Myocyte (in vitro differentiated cells): ENCODE measurements at regions not wholly inside any gene's neighbourhood (a gene's known extent, or its start where the extent isn't known, plus 50 kb on each side); places are given as distances from the start of the nearest gene placed in this dataset.
"Not testable (repeated sequence)": the region's sequence is repeated elsewhere in the genome, so short reads cannot be mapped to it uniquely, and the experiment has no call there.

Experiments
- DNase-seq: peaks from one replicate; pipeline ENCODE4 v3.0.0-alpha.2; 2012; ENCODE audit warnings: low read depth

- not testable (repeated sequence) for DNase-seq
Observed at GRCh38 chr7:125274742-125275141, 345.1 kb upstream of the POT1 start.

DNA sequence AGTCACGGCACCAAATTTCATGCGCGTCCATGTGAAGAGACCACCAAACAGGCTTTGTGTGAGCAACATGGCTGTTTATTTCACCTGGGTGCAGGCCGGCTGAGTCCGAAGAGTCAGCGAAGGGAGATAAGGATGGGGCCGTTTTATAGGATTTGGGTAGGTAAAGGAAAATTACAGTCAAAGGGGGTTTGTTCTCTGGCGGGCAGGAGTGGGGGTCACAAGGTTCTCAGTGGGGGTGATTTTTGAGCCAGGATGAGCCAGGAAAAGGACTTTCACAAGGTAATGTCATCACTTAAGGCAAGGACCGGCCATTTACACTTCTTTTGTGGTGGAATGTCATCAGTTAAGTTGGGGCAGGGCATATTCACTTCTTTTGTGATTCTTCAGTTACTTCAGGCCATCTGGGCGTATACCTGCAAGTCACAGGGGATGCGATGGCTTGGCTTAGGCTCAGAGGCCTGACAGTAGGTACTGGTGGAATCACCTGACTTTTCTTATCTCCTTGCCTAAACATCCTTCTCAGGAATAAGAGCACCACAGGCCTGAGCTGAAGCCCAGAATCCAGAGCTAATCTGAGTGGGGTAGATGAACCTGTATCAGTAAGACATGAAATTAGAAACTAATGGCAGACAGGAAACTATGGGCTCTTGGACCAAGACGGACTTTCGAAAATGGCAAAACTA is 334.7 kb upstream of the POT1 start:
- not testable (repeated sequence) for DNase-seq

DNA sequence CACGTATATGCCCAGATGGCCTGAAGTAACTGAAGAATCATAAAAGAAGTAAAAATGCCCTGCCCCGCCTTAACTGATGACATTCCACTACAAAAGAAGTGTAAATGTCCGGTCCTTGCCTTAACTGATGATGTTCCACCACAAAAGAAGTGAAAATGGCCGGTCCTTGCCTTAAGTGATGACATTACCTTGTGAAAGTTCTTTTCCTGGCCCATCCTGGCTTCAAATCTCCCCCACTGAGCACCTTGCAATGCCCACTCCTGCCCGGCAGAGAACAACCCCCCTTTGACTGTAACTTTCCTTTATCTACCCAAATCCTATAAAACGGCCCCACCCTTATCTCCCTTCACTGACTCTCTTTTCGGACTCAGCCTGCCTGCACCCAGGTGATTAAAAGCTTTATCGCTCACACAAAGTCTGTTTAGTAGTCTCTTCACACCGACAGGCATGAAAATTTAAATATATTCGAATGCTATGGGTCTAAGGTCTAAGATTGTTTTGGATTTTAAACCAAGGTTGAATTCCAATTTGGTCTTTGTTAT is 329.3 kb upstream of the POT1 start:
- DNase-seq = not testable (repeated sequence)

- DNase-seq = no peak
Observed at GRCh38 chr7:125257617-125258016, 328.0 kb upstream of the POT1 start.

GRCh38 chr7:125256446-125256845 is 326.8 kb upstream of the POT1 start:
- no peak for DNase-seq

DNA sequence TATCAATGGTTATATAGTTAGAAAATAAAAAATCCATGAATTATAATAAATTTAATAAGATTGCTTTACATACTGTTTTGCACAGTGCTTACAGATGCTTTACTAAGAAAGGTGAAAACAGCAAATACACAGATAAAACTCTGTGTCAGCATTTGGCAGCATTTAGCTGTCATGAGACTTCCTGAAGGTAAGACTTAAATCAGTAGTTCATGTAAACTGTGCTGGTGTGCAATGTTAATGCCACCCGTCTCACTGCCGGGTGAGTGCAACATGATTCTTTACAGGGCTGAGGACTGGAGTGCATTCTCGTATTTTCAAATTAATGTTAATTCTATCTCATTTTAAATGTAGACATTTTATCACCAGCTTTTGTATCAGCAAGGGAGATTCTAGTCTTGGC is 326.2 kb upstream of the POT1 start:
- no peak for DNase-seq

- no peak for DNase-seq
Observed at GRCh38 chr7:125254566-125254965, 324.9 kb upstream of the POT1 start.

DNA sequence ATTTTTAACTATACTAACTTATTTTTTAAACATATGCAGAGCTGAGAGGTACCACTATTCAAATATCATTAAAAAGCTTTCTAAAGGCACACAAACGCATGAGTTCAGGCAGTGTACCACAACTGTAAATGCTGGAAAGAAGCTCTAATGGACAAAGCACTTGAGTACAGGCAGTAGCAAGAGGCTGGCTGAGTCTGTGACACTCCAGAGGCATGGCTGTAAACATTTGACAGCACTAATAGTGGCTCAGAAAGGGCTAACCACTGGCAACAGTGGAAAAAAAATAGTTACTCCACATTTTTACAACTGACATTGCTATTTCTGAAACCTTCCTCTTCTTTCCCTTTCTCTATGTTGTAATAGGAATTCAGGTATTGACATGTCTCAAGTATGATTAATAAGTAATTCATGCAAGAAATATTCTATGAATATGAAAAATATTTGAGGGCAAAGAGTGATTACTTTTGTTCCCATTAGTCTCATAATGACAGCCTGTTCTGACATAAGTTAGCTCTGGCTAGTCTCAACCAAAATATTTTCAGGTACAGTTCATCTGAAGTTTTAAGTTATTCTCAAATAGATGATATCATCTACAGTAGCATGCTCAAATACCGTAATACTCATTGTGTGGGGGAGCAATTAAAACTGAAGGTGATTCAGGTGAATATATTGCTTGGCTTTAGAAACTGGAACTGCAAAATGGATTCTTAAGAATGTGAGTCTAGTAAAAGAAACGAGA is 324.0 kb upstream of the POT1 start:
- DNase-seq = no peak

GRCh38 chr7:125247514-125248098 is 318.0 kb upstream of the POT1 start:
- no peak for DNase-seq

GRCh38 chr7:125246706-125247105 is 317.1 kb upstream of the POT1 start:
- DNase-seq = no peak

GRCh38 chr7:125241548-125241947 is 311.9 kb upstream of the POT1 start:
- DNase-seq = no peak

DNA sequence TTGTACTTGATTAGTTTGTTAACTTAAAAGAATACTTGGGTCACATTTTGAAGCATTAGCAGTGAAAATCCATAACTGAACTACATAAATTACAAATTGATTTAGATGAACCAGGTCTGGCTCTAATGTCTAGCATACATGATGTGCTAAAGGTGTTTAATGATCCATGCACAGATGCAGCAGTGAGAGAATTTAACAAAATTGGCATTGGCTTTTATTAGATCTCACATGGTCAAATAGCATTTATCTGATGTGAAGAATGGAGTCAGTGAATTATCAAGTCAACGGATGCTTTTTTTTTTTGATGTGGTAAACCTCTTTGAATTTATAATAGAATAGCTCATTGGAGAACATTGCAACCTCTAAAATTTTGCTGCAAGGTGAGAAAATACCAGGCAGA is 293.0 kb upstream of the POT1 start:
- DNase-seq = no peak

DNA sequence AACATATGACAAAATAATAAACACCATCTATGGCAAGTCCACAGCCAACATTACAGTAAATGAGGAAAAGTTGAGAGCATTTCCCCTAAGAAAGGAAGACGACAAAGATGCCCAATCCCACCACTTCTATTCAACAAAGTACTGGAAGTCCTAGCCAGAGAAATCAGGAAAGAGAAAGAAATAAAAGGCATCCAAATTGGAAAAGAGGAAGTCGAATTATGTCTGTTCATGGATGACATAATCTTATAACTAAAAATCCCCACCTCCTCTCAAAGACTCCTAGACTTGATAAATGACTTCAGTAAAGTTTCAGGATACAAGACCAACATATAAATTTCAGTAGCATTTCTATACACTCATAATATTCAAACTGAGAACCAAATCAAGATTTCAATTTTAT is 288.5 kb upstream of the POT1 start:
- DNase-seq = no peak

DNA sequence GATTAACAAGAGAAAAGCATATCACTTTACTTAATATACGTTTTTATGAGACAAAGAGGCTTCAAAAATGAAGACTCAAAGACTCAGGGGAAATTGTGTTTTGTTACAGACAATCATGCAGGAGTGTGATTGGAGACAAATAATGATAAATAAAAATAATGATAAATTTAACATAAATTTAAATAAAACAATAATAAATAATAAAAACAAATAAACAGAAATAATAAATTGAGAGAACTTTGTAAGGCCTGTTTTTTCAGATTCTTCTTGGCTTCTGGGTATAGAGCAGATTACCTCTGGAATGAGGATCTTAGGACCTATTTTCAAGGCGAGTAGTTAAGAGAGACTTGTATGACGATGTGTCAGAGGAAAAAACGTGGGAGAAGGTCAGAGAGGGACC is 271.4 kb upstream of the POT1 start:
- no peak for DNase-seq

- no peak for DNase-seq
Observed at GRCh38 chr7:125197731-125198393, 268.2 kb upstream of the POT1 start.

GRCh38 chr7:125195156-125195555 is 265.5 kb upstream of the POT1 start:
- DNase-seq = no peak

- no peak for DNase-seq
Observed at GRCh38 chr7:125193263-125193662, 263.6 kb upstream of the POT1 start.

- no peak for DNase-seq
Observed at GRCh38 chr7:125184801-125185200, 255.2 kb upstream of the POT1 start.

DNA sequence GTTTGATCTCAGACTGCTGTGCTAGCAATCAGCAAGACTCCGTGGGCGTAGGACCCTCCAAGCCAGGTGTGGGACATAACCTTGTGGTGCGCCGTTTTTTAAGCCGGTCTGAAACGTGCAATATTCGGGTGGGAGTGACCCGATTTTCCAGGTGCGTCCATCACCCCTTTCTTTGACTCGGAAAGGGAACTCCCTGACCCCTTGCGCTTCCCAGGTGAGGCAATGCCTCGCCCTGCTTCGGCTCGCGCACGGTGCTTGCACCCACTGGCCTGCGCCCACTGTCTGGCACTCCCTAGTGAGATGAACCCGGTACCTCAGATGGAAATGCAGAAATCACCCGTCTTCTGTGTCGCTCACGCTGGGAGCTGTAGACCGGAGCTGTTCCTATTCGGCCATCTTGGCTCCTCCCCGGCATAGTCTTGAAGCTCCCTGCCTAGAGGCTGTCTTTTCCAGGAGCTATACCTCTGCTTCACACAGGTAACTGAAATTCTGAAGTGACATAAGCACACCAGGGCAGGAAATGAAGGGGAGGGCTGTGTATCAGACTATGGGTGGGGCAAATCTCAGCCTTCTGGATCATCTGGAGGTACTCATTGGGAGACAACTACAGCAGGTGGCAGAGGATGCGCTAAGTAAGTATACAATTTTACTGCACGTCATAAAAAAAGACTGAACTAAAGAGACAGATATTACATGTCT is 252.1 kb upstream of the POT1 start:
- DNase-seq = not testable (repeated sequence)

- no peak for DNase-seq
Observed at GRCh38 chr7:125173571-125173970, 243.9 kb upstream of the POT1 start.

GRCh38 chr7:125169088-125169487 is 239.5 kb upstream of the POT1 start:
- DNase-seq = no peak
